ENCODE measurements at regions not wholly inside any gene's neighbourhood (a gene's known extent, or its start where the extent isn't known, plus 50 kb on each side); places are given as distances from the start of the nearest gene placed in this dataset.

DNA sequence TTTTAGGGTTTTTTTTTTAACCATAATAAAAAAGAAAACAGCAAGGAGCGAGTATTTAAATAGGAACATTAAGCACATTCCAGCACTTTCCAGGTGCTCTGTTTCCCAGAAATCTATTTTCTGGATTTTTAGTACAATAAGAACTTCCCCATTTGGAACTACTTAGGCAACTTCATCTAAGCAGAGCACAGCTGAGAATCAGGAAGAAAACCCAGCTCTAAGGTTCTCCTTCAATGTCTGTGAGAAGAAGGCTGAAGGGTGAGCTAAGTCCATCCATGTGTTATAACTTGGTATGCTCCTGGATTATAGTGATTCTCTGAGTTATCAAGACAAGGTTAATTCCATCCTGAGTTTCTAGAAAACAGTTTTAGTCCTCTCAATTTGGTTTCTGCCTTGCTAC is 181.9 kb downstream of the CYP26A1 start:
- H3K27me3 ChIP-seq, result no peaks in the 10 kb centered on the region
- DNase-seq, result no peak
- no peaks in the 10 kb centered on the region for H3K36me3 ChIP-seq
- no peak for TF ChIP-seq CTCF (IDR thresholded peaks at IDR 0.05; ENCODE audit: low read depth, low read length)
- H3K4me3 ChIP-seq (ENCODE audit: low read depth, low read length), result no peak overlapping the region
- H3K9me3 ChIP-seq, result no peaks in the 10 kb centered on the region
- H3K4me1 ChIP-seq, result no peaks in the 10 kb centered on the region

All from BE2C (cell line).